ENCODE measurements at regions not wholly inside any gene's neighbourhood (a gene's known extent, or its start where the extent isn't known, plus 50 kb on each side); places are given as distances from the start of the nearest gene placed in this dataset.

DNA sequence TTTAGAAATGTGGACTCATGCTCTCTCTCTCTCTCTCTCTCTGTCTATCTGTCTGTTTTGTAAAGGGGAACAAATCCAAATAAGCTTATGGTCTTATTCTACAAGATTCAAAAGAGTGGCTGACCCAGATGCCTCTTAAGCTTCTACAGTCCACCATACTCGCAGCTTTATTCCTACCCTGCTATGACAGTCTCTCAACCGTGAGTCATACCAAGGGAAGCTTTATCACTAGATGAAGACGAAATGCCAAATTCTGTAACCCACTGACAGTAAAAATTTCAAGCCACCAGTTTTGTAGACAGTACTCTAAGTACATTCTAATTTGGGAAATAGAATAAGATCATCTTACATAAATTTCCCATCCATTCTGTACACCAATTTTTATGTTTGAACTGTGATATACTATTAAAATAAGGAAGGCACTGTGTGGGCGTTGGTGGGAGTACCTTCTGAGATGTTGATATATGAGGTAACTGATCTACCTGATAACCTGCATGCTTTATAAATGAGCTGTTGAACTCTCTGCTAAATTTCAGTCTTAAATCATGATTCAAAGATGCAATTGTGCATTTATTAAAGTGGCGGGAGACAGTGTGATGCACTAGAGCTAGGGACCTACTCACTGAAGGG is 153.2 kb downstream of the KLF6 start:
- BruUV-seq (replicated peaks) = no TSS peak
- intact Hi-C loops (cut with micrococcal nuclease; ENCODE audit: unreplicated experiment) = no loop called here

DNA sequence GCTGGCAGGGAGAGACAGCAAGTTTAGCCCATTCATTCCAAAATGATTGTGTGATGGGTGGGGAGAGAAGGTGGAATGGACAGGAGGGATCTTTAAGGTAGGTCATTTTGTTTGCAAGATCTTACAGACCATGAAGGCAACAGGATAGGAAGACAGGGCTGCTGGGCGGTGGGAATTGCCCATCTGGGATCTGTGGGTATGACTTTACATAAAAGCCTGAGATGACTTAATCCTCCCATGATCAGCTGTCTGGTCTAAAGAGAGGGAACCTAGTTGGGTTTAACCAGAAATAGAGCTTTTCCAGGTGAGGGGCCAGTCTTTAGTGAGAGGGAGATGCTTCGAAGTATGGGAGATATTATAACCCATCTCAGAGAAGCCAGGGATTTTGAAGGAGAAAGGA is 153.7 kb downstream of the KLF6 start:
- DNase-seq (ENCODE audit: low spot score) = no peak
- H3K27me3 ChIP-seq (replicated peaks; ENCODE audit: insufficient read depth, low read depth, low read length, poor library complexity) = no peaks in the 10 kb centered on the region
- no TSS peak for BruUV-seq (replicated peaks)
- no peaks in the 10 kb centered on the region for H3K9me3 ChIP-seq (ENCODE audit: low read depth, low read length, poor library complexity, severe bottlenecking)
- H3K36me3 ChIP-seq (ENCODE audit: insufficient read depth, low read length, poor library complexity, severe bottlenecking) = no peaks in the 10 kb centered on the region
- intact Hi-C loops (cut with micrococcal nuclease; ENCODE audit: unreplicated experiment) = no loop called here
- no peaks in the 10 kb centered on the region for H3K4me1 ChIP-seq (ENCODE audit: insufficient read depth, low read length, poor library complexity, severe bottlenecking)
- H3K4me3 ChIP-seq (ENCODE audit: low read depth, low read length, poor library complexity, severe bottlenecking) = no peak overlapping the region
- POLR2A ChIA-PET (ENCODE audit: low non-redundant PET) = no interaction called here
- TF ChIP-seq EZH2 (IDR thresholded peaks at IDR 0.05; ENCODE audit: borderline replicate concordance, low read depth, low read length, poor library complexity, severe bottlenecking) = no peak
- TF ChIP-seq, protein P1, sequence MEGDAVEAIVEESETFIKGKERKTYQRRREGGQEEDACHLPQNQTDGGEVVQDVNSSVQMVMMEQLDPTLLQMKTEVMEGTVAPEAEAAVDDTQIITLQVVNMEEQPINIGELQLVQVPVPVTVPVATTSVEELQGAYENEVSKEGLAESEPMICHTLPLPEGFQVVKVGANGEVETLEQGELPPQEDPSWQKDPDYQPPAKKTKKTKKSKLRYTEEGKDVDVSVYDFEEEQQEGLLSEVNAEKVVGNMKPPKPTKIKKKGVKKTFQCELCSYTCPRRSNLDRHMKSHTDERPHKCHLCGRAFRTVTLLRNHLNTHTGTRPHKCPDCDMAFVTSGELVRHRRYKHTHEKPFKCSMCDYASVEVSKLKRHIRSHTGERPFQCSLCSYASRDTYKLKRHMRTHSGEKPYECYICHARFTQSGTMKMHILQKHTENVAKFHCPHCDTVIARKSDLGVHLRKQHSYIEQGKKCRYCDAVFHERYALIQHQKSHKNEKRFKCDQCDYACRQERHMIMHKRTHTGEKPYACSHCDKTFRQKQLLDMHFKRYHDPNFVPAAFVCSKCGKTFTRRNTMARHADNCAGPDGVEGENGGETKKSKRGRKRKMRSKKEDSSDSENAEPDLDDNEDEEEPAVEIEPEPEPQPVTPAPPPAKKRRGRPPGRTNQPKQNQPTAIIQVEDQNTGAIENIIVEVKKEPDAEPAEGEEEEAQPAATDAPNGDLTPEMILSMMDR (conservative IDR thresholded peaks at IDR 0.05; ENCODE audit: low read depth, low read length) = no peak
- CTCF ChIA-PET = no interaction called here
- no peak overlapping the region for H3K27ac ChIP-seq (ENCODE audit: low read depth, low read length, poor library complexity, severe bottlenecking)

More for the DNA sequence above, 153.2 kb downstream of the KLF6 start:
- Histone ChIP-seq H3K27me3 (replicated peaks; ENCODE audit: insufficient read depth, low read depth, low read length, poor library complexity) (no peaks in the 10 kb centered on the region), H3K4me3 (ENCODE audit: low read depth, low read length, poor library complexity, severe bottlenecking) (no peak overlapping the region), H3K36me3 (ENCODE audit: insufficient read depth, low read length, poor library complexity, severe bottlenecking) (no peaks in the 10 kb centered on the region), H3K4me1 (ENCODE audit: insufficient read depth, low read length, poor library complexity, severe bottlenecking) (no peaks in the 10 kb centered on the region), H3K27ac (ENCODE audit: low read depth, low read length, poor library complexity, severe bottlenecking) (no peak overlapping the region), H3K9me3 (ENCODE audit: low read depth, low read length, poor library complexity, severe bottlenecking) (no peaks in the 10 kb centered on the region)
- POLR2A ChIA-PET (ENCODE audit: low non-redundant PET) = no interaction called here
- TF ChIP-seq, protein P1 (conservative IDR thresholded peaks at IDR 0.05; ENCODE audit: low read depth, low read length) = no peak
- no peak for TF ChIP-seq EZH2 (IDR thresholded peaks at IDR 0.05; ENCODE audit: borderline replicate concordance, low read depth, low read length, poor library complexity, severe bottlenecking)
- CTCF ChIA-PET = no interaction called here
- DNase-seq (ENCODE audit: low spot score) = no peak

DNA sequence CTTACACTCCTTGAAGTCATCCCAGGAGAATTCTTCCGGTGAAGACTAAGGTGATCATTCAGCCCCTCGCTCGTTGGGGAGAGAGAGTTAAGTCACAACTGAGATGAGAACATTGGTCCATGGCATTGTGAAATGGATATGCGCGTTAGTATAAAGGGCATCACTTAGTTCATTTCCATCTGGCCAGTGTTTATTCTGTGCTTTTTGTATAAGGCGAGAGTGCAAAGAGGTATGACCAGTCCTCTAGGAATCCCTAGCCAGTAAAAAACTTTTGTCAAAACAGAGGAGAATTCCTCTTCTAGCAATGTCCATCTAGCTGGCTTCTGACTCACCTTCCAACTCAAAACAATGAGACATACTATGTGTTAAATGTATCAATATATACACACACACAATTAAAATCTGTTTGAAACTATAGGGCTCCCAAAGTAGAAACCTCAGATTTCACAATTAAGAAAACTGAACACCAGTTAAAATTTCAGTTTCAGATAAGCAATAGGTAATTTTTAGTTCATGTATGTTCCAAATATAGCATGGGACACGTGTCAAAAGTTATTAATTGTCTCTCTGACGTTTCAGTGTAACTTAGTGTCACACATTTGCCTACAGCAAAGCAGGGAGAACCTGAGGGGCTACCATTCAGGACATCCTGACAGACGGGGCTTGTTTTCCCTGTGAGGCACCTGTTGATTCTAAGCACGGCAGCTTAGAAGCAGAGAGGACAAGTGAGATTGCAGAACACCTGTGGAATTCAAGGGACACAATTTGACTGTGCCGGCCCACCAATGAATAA is 158.9 kb downstream of the KLF6 start:
- no TSS peak for BruUV-seq (replicated peaks)
- intact Hi-C loops (cut with micrococcal nuclease; ENCODE audit: unreplicated experiment) = no loop called here

More for the DNA sequence above, 158.9 kb downstream of the KLF6 start:
- H3K27ac ChIP-seq (ENCODE audit: low read depth, low read length, poor library complexity, severe bottlenecking) = no peak overlapping the region
- TF ChIP-seq, protein P1 (conservative IDR thresholded peaks at IDR 0.05; ENCODE audit: low read depth, low read length) = no peak
- no peak for TF ChIP-seq EZH2 (IDR thresholded peaks at IDR 0.05; ENCODE audit: borderline replicate concordance, low read depth, low read length, poor library complexity, severe bottlenecking)
- CTCF ChIA-PET = no interaction called here
- peaks cover 8% of the 10 kb centered on the region for H3K4me1 ChIP-seq (ENCODE audit: insufficient read depth, low read length, poor library complexity, severe bottlenecking)
- no peaks in the 10 kb centered on the region for H3K9me3 ChIP-seq (ENCODE audit: low read depth, low read length, poor library complexity, severe bottlenecking)
- no peak overlapping the region for H3K4me3 ChIP-seq (ENCODE audit: low read depth, low read length, poor library complexity, severe bottlenecking)
- no peaks in the 10 kb centered on the region for H3K36me3 ChIP-seq (ENCODE audit: insufficient read depth, low read length, poor library complexity, severe bottlenecking)
- POLR2A ChIA-PET (ENCODE audit: low non-redundant PET) = no interaction called here
- DNase-seq (ENCODE audit: low spot score) = no peak
- no peaks in the 10 kb centered on the region for H3K27me3 ChIP-seq (replicated peaks; ENCODE audit: insufficient read depth, low read depth, low read length, poor library complexity)

Measured in A673 (cell line).